ENCODE measurements at regions not wholly inside any gene's neighbourhood (a gene's known extent, or its start where the extent isn't known, plus 50 kb on each side); places are given as distances from the start of the nearest gene placed in this dataset.

- DNase-seq (ENCODE audit: low read depth), result no peak
These were observed 52.1 kb upstream of the PPFIA2 start for GRCh38 chr12:81811061-81811777.

- DNase-seq (ENCODE audit: low read depth), result no peak
These were observed 50.9 kb upstream of the PPFIA2 start for GRCh38 chr12:81809829-81810595.

DNA sequence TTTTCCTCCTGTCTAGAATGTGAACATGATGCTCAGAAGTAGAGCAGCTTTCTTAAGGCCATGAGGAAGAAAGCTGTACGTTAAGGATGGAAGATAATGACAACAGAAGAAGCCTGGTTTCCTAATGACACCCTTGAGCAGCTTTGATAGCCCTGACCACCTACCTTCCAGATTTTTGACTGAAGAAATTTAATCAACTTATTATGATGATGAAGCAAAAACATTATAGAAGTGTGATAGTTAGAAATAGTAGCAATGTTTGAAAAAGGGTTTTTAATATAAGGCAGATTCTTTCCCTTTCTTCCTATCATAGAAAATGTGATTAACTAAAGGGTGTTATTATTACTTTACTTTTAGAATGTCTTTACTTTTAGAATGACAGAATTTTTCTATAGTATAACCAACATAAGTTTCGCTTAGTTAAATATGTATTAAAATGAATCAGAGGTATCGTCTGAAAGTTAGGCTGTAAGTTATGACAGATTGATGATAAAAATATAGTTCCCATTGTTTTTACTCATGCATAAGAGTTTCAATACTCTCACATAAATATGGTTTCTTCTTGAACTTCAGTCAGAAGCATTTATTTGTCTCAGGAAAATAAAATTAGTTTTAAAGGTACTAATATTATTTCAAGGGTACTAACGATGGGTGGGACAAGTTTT is 50.1 kb upstream of the PPFIA2 start:
- no peak for DNase-seq (ENCODE audit: low read depth)

Measured in activated T-cell treated with anti-CD3 and anti-CD28 coated beads for 24 hours (primary cell).